Islet precursor cell (in vitro differentiated cells): ENCODE measurements at regions not wholly inside any gene's neighbourhood (a gene's known extent, or its start where the extent isn't known, plus 50 kb on each side); places are given as distances from the start of the nearest gene placed in this dataset.

Source experiments
- DNase-seq: peaks from one replicate; pipeline ENCODE4 v3.0.0-alpha.2; 2018

- DNase-seq = no peak
Observed at GRCh38 chr15:53009093-53009492, 219.0 kb upstream of the ONECUT1 start.

DNA sequence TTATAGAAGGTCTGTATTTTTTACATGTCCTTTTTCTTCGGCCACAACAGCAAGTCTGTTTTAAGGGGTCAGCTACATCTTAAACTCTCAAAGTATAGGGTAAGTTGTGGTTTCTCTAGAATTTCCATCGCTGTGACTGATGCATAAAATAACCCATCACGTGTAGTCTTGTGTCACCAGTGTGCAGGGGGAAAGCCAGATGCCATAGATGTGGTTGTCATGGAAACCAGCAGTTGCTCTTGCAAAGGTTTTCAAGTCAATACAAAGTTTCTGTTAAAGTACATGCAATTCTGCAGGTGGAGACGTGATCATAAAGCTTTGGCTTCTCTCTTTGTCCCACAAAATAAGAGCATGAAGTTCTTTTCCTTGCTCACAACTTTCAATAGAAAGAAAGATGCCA lies 210.3 kb upstream of the ONECUT1 start:
- no peak for DNase-seq

DNA sequence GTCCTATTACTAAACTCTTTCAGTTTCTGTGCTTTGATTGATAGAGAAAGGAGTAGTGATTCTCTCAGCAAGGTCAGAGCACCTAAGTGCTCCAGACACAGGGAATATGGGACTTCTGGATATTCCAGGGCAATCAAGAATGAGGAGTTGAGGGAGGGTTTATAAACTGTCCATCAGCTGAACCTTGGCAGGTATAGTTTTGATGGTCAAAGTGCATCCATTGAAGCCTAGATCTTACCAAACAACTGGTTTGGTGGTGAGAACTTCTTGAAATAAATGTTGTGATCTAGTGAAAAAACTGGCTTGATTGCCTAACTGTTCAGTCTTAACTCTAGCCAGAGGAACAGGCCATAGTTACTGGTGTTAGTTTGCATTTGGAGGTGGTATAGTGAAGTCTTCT lies 207.0 kb upstream of the ONECUT1 start:
- DNase-seq = no peak

DNA sequence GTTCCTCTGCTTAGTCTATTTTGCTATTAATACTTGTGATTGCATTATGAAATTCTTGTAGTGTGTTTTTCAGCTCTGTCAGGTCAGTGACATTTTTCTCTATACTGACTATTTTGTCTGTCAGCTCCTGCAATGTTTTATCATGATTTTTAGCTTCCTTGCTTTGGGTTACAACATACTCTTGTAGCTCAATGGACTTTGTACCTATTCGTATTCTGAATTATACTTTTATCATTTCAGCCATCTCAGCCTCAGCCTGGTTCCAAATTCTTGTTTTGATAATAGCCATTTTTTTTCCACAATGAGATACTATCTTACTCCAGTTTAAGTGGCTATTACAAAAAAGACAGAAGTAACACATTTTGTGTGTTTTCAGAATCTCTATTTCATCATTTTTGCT lies 204.2 kb upstream of the ONECUT1 start:
- DNase-seq = no peak

- no peak for DNase-seq
Observed at GRCh38 chr15:52984507-52984906, 194.4 kb upstream of the ONECUT1 start.

GRCh38 chr15:52980446-52980845 lies 190.3 kb upstream of the ONECUT1 start:
- no peak for DNase-seq

DNA sequence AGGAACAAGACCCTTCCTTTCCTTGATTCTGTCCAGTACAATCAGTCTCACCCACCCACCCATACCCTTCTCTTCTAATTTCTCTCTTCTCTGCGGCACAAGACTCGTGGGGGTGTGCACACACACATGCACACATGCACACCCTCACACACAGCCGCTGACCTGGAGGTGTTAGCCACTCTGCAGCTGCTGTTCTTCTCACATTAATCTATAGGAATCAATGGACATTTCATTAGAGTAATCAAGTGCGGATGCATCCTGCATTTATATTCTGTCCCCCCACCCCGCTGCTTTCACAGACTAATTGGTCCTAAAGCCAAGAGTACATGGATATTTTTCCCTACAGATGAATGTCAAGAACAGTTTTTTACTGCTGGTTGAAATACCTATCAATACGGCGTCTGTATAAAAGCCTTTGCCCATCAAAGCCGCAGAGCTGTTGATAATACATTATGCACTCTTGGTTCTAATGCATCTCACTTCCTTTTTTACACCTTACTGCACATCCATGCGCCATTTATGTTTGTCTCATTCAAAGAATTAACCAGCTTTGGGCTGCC lies 186.5 kb upstream of the ONECUT1 start:
- no peak for DNase-seq

- DNase-seq = no peak
Observed at GRCh38 chr15:52975941-52976449, 185.9 kb upstream of the ONECUT1 start.

- DNase-seq = no peak
Observed at GRCh38 chr15:52963865-52964264, 173.7 kb upstream of the ONECUT1 start.

- no peak for DNase-seq
Observed at GRCh38 chr15:52960283-52960682, 170.1 kb upstream of the ONECUT1 start.

GRCh38 chr15:52943746-52944145 lies 153.6 kb upstream of the ONECUT1 start:
- DNase-seq = no peak

- no peak for DNase-seq
Observed at GRCh38 chr15:52936489-52936888, 146.4 kb upstream of the ONECUT1 start.

- DNase-seq = no peak
Observed at GRCh38 chr15:52925130-52925529, 135.0 kb upstream of the ONECUT1 start.

GRCh38 chr15:52924630-52925029 lies 134.5 kb upstream of the ONECUT1 start:
- no peak for DNase-seq

- no peak for DNase-seq
Observed at GRCh38 chr15:52923626-52924025, 133.5 kb upstream of the ONECUT1 start.

DNA sequence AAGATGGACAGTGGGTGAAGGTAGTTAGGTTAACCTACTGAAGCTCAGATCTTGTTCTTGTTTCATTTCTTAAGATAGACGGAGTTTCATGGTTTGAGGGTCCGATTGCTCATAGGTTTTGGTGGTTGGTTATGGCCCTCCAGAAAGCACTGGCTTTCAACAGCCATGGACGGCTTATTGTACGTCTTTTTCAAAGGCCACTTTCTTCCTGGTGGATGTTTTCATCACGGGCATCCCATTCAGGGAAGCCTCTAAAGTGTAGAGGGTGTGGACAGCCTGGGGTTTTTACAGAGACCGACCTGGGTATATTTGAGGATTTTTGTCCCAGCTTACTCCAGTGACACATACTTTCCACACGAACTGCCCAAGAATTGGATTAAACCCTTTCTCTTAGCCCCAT lies 132.7 kb upstream of the ONECUT1 start:
- no peak for DNase-seq

GRCh38 chr15:52912172-52912571 lies 122.0 kb upstream of the ONECUT1 start:
- DNase-seq = no peak

DNA sequence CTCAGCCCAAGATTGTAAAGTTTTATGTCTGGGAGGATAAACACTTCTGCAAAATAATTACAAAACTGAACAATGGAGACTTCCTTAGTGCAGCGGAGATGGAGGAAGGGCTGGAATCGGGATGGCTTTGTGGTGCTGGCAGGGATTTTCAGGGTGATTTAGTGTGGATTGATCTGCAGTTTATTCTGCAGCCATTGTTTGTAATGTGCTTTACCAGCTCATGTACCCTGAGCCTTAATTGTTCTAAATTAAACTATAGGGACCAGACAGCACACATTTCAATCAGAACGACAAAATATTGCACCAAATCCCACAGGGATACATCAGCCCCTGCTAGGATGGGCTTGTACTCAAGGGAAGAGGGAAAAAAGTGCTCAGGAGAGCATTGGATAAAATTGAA lies 103.2 kb upstream of the ONECUT1 start:
- DNase-seq = no peak

DNA sequence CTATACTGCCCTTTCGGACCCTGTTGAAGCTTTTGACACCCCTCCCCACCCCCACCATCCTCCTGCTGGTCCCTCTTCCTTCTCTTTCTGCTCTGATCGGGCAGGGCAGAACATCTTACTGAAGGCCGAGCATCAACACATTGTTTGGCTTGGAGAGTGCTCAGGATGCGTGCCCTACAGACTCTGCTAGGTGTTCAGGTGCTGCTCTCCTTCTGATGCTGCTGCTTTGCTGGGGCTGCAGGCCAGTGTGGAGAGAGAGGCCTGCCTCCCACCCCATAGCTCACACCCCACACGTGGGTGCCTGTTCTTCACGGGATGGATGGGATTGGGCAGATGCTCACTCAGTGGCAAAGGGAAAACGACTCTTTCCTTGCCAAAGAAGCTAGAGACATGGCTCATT lies 89.8 kb upstream of the ONECUT1 start:
- DNase-seq = no peak

- no peak for DNase-seq
Observed at GRCh38 chr15:52879145-52879544, 89.0 kb upstream of the ONECUT1 start.

- no peak for DNase-seq
Observed at GRCh38 chr15:52876991-52877663, 87.0 kb upstream of the ONECUT1 start.

DNA sequence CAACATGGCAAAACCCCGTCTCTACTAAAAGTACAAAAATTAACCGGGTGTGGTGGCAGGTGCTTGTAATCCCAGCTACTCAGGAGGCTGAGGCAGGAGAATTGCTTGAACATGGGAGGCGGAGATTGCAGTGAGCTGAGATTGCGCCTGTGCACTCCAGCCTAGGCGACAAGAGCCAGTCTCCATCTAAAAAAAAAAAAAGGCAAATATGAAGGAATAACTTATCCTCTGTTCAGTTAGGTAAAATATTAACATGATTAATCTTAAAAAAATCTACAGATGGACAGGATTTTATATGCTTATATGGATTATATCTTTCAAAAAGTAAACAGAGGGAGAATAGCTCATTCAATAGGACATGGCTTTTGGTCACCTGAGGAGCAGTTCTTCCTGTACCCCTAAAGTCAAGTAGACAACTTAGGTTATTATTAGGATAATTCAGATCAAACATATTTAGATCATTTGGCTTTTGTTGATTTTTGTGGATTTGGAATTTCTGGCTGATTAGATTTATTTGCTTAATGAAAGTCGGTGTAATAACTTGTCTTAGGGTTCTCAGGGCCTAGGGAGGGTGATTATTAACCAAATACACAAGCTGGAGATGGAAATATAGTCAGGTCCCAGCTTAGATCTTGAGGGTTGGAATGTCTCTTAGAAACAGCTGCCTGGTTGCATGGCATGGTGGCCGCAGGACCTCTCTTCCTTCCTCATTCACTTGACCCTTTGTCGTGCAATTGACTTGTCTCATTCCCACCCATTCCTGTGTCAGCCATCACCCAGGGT lies 82.1 kb upstream of the ONECUT1 start:
- DNase-seq = no peak

GRCh38 chr15:52870015-52870414 lies 79.9 kb upstream of the ONECUT1 start:
- no peak for DNase-seq

DNA sequence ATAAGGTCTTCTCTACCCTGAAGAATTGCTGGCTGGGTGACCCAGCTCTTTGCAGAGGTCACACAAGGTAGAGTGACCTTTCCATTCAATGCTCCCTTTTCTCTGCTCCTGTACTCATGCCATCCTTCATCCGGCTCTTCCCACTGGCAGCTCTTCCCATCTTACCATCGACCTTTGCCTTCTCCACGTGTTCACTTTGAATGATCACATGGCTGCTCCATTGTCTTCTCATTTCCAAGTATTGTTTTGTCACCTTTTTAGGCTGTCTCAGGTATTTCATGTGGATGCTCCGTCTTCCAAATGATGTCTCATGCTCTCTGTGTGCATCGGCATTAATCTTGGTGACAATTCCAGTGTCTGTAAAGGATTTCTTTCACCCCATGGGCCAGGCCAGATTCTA lies 76.6 kb upstream of the ONECUT1 start:
- DNase-seq = no peak
